Activated T-cell treated with anti-CD3 and anti-CD28 coated beads for 48 hours (primary cell): ENCODE measurements at regions not wholly inside any gene's neighbourhood (a gene's known extent, or its start where the extent isn't known, plus 50 kb on each side); places are given as distances from the start of the nearest gene placed in this dataset.

Source experiments
- DNase-seq: peaks from one replicate; pipeline ENCODE4 v3.0.0-alpha.2; 2020; ENCODE audit warnings: low read depth

DNA sequence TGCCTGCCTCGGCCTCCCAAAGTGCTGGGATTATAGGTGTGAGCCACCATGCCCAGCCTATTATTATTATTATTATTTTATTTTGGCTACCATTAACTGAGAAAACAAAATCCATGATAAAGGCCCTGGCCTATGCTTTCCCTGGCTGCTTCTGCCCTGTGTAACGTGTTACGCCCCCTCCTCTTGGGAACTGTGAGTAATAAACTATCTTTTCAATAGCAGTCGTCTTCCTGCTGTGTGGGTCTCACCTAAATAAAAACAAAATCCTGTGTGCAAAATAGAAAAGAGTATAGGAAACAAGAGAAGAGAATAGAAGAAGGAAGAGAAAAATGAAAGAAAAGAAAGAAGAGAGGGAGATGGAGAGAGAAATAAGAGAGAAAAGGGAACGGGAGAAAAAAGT lies 237.0 kb downstream of the MIAT start:
- DNase-seq, result no peak

GRCh38 chr22:26894766-26895485 lies 237.5 kb downstream of the MIAT start:
- DNase-seq, result no peak

- no peak for DNase-seq
Measured at GRCh38 chr22:26897384-26897783, 240.0 kb downstream of the MIAT start.

DNA sequence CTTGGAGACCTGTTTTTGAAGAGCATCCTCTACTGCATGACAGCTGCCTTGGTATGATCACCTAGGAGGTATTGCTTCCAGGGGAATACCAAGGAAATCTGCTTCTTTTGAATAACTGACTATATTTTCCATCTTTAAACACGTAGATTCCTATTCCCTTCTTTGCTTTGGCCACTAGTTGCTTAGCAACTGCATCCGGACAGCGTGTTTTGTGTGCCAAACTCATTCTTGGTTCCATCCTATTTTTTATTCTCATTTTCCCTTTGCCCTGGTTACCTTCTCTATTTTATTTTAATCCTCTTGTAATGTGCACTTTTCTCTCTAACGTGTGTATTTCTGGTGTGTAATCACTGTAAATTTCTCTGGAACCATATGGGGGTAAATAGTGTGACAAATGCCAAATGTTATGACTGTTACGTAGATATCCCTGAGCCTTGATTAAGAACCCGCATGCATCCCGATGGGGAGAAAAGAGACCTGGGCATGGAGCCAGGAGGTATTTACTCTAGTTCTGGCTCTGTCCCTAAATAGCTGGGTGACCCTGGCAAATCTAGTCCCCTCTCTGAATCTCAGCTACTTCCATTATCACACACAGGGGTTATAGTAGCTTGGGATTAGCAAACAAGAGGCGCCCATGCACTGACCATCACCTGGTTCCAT lies 241.7 kb downstream of the MIAT start:
- DNase-seq, result no peak

GRCh38 chr22:26900787-26901186 lies 243.4 kb downstream of the MIAT start:
- DNase-seq, result no peak

GRCh38 chr22:26901198-26901816 lies 243.9 kb downstream of the MIAT start:
- no peak for DNase-seq

DNA sequence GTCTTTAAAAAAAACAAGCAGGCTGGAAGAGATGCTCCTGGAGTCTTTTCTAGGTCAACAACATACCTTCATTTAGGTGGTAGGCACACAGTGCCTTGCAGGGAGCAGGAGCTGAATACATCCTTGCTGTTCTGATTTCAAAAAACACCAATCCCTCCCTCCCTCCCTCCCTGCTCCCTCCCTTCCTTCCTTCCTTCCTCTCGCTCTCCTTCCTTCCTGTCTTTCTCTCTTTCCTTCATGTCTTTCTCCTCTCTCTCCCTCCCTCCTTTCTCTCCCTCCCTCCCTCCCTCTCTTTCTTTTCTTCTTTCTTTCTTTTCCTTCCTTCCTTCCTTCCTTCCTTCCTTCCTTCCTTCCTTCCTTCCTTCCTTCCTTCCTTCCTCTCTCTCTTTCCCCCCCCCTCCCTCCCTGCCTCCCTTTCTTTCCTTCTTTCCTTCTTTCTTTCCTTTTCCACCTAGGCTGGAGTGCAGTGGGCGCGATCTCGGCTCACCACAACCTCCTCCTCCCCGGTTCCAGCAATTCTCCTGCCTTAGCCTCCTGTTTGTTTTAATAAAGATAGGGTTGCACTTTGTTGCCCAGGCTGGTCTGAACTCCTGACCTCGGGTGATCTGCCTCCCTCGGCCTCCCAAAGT lies 245.1 kb downstream of the MIAT start:
- DNase-seq, result no peak

DNA sequence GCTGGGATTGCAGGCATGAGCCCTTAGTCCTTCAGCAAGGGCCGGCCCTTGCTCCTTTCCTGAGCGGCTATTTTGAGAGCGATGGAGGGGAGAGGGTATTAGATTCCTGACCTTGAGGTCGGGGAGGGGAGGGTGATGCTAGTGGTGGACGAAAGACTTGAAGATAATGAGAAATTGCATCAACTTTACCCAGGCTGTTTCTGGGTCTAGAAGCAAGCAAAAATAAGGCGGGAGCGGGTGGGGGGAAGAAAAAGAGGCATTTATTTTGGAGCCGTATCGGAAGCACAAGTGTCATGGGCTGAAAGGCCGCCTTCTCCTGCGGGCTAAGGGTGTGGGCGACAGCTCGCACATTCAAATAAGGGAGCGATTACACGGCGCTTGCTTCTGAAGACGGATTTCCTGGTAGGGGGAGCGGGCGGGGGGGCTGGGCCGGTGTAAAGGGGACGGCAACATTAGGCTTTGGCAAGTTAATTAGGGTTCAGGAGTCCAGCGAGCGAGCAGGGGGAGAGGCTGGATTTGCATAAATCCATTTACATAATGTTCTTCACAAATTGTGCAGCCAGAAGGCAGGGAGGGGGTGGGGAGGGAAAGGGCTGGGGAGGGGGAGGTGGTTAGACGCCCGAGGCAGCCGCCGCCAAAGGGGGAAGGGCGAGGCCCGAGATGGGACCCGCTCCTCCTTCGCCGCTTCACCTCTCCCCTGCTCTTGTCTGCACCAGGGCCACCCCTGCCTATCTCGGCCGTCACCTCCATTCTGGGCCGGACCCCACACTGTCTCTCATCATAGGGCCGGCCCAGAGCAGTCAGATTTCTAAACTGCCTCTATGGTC lies 245.9 kb downstream of the MIAT start:
- peak; percentile 8 for DNase-seq

DNA sequence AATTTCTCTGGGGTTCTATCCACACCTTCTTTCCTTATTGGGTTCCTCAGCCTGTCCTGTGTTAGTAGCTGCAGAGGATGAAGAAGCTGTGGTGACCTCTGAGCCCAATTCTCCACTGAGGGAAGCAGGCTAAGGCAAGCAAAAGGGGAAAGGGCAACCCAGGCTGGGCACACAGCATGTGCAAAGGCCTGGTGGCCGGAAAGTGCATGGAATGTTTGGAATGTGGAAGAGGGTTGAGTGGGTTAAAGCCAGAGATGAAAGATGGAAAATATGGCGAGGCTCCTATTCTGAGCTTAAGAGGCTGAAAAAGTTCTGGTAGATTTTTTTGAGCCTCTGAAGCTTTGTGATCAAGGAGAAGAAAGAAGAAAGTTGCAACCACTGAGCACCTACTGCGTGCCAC lies 247.1 kb downstream of the MIAT start:
- DNase-seq, result no peak

DNA sequence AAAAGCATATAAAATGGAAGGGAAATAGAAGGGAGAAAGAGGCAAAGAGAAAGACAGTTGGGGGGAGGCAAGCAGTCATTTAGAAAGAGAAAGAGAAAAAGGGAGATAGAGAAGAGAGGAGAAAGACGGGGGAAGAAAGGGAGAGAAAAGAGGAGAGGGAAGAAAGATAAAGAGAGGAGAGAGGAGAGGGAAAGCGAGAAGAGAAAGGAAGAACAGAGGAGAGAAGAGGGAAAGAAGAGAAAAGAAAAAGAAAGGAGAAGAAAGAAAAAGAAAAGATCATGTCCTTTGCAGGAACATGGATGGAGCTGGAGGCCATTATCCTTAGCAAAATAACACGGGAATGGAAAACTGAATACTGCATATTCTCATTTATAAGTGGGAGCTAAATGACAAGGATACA lies 247.7 kb downstream of the MIAT start:
- DNase-seq, result no peak

- DNase-seq, result no peak
Measured at GRCh38 chr22:26905640-26906039, 248.3 kb downstream of the MIAT start.

GRCh38 chr22:26906464-26906863 lies 249.1 kb downstream of the MIAT start:
- DNase-seq, result no peak

DNA sequence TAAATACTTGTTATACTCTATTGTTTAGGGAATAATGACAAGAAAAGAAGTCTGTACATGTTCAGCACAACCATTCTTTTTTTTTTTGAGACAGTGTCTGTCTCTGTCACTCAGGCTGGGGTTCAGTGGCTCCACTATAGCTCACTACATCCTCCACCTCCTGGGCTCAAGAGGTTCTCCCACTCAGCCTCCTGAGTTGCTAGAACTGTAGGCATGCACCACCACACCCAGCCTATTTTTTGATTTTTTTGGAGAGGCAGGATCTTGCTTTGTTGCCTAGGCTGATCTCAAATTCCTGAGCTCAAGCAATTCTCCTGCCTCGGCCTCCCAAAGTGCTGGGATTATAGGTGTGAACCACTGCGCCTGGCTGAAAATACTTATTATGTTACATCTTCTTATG lies 250.0 kb downstream of the MIAT start:
- DNase-seq, result no peak

DNA sequence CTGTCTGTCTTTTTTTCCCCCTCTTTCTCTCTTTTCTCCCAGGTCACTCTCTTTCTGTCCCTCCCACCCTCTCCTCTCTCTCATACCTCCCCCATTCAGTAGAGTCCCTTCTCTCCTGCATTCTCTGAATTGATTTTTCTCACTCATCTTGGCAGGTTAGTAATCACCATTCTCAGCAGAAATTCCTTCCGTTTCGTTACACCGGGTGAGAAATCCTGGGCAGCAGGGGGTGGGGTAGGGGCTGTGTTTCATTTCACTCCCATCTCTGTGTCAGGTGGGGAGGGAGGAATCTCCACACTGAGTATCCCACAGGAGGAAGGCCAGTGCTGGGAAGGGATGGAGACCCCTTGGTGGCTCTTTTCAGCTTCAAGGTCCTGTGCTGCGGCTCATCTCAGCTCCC lies 253.5 kb downstream of the MIAT start:
- no peak for DNase-seq

- DNase-seq, result no peak
Measured at GRCh38 chr22:26912655-26913345, 255.4 kb downstream of the MIAT start.

GRCh38 chr22:26914519-26915185 lies 257.3 kb downstream of the MIAT start:
- no peak for DNase-seq

- no peak for DNase-seq
Measured at GRCh38 chr22:26916236-26916635, 258.8 kb downstream of the MIAT start.

DNA sequence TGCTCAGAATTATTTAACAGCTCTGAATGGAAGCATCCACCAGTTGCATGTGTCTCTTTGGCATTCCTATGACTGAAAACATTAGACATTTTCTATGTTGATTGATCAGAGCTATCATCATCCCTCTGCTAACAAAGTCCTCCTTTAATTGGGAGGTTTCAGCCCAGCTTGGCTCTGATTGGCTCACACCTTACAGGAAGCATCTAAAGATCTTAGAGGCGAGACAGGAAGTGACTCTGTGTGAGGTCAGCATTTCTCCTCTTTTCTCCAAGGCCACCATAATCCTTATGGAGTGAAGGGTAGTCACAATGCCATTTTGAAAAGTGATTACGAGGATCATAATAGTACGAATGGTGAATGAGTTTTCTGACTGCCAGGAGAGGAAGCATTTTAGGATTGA lies 260.8 kb downstream of the MIAT start:
- no peak for DNase-seq

- DNase-seq, result no peak
Measured at GRCh38 chr22:26921726-26922125, 264.3 kb downstream of the MIAT start.

GRCh38 chr22:26922806-26923205 lies 265.4 kb downstream of the MIAT start:
- DNase-seq, result no peak

GRCh38 chr22:26923531-26923930 lies 266.1 kb downstream of the MIAT start:
- DNase-seq, result no peak
